ENCODE measurements at regions not wholly inside any gene's neighbourhood (a gene's known extent, or its start where the extent isn't known, plus 50 kb on each side); places are given as distances from the start of the nearest gene placed in this dataset.

- DNase-seq: no peak
These were observed 224.4 kb upstream of the HS6ST1 start for GRCh38 chr2:128543036-128543435.

- DNase-seq: no peak
These were observed 225.0 kb upstream of the HS6ST1 start for GRCh38 chr2:128543646-128544045.

GRCh38 chr2:128544321-128545037, 225.8 kb upstream of the HS6ST1 start:
- DNase-seq: no peak

GRCh38 chr2:128545085-128545484, 226.4 kb upstream of the HS6ST1 start:
- DNase-seq: no peak

- DNase-seq: no peak
These were observed 227.2 kb upstream of the HS6ST1 start for GRCh38 chr2:128545829-128546228.

DNA sequence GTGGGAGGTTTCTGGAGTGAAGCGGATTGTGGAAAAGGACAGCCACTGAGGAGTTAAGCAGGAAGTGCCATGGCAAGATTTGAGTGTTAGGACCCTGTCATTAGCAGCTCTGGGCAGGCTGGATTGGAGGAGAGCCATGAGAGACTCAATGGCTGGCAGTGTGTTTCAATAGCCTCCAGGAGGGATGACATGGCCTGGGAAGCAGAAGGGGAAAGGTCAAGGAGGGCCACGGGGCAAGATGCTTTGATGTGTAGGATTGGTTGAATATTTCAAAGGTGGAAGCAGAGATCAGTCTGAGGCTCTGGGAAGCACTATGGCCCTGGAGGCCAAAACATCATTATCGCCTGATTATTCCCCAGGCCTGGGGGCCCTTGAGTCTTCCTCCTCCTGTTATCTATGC, 229.0 kb upstream of the HS6ST1 start:
- DNase-seq: no peak

DNA sequence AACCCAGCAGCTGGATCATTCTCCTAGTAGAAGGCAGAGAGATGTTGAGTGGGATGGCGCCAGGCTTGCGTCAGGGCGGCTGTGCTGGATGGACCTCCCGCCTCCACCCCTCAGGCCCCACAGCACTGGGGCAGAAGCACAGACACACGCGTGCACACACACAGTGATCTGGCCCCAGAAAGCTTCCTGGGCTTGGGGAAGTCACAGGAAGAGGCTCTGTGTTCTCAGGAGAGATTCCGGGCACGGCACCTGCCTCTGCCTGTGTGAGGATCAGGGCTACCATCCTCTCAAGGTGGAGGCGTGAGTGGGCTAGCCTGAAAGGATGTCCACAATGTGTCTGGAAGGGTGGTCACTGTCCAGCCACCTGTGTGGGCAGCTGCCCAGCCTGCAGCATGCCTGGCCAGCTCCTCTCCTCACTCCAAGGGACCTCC, 229.8 kb upstream of the HS6ST1 start:
- no peak for DNase-seq

- DNase-seq: no peak
These were observed 230.4 kb upstream of the HS6ST1 start for GRCh38 chr2:128549094-128549493.

DNA sequence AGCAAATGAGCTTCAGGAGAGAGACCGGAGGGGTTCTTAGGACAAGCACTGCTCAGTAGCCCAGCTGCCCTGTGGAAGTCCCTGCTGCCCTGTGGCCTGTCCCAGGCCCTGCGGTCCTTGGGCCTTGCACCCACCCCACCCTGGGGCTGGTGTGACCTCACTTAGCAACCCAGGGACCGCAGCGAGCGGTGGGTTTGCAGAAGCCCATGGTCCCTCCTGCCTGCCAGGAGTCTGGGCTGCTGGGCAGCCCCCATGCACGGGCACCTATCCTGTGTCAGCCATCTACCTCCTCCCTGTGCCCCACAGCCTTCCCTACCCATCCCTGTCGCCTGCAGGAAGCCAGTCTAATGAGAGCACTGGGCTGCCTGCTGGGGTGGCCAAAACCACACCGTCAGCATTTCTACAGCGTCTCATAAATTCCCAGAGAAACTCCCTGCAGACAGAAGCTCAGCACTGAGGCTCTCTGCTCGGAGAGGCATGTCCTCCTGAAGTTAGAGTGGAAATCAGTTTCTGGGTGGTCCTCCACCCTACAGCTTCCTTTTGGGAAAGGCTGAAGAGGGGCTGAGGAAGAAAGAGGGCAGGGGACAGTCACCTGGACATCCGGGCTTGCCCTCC, 231.1 kb upstream of the HS6ST1 start:
- no peak for DNase-seq

- DNase-seq: no peak
These were observed 231.7 kb upstream of the HS6ST1 start for GRCh38 chr2:128550389-128550788.

DNA sequence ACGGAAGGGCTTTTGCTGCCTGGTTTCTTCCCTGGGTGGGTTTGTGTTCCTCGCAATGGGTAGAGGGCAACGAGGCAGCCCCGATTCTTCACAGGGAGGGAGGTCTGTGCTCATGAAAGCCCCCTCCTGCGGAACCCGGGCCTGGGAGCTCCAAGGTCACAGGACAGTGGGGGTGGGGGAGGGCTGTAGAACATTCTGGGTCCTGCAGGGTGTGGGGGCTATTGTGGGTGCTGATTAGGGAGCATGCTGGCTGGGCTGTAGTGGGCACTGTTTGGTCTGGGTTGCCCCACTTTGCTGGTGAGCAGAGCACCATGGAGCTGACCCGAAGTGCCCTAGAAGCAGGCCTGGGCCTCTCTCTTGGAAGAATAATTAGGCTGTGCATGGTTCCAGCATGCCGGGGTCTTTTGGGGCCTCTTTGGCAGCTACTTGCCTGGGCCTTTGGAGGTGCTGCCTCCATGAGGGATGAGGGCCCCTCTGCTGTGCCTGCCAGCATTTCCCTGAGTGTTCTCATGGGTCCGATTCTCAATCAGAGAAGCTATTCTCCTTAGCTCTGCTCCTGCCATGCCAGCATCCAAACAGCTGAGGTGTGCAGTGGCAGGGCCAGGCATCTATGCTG, 232.2 kb upstream of the HS6ST1 start:
- no peak for DNase-seq

DNA sequence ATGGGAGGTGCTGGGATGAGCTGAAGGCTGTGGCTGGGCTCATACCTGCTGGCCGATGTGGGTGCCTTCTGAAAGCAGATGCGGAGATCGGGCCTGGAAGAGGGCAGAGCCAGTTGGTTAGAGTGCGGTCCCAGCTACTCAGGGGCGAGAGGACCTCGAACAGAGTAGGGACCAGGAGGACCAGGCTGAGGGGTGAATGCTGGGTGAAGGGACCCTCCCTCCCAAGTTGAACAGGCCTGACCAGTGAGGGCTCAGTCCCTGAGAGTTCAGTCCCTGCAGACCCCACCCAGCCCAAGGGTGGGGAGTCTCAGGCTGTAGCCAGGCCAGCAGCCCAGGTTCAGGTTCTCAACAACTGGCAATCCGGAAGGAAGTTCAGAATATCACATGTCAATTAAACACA, 232.8 kb upstream of the HS6ST1 start:
- no peak for DNase-seq

DNA sequence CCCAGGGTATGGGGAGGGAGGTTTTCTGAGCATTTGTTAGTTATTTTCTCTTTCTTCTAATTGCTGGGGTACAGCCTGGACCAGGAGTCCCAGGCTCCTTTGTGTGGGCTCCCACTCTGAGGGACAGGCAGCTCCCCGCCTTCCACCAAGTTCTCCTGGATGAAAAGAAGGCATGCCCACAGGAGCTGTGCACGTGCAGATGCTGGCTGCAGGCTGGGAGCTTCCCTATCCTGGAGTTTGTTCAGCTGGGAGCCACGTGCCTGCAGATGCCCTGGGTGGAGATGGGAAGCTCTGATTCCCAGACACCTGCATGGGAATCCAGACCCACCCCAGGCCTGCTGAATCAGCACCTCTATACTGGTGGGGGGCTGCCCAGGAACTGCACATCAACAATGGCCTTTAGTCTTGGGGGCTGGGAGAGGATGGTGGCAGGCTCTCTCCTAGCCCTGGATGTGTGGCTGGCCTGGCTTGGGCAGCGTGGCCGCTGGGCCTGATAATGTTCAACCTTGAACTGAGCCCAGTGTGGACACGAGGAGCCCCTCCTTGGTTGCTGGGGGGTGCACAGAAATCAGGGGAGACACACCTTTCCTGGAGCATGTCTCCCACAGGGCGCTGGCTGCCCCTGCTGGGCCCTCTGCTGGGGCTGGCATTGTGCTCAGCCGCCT, 233.6 kb upstream of the HS6ST1 start:
- DNase-seq: no peak

- no peak for DNase-seq
These were observed 234.3 kb upstream of the HS6ST1 start for GRCh38 chr2:128552806-128553551.

DNA sequence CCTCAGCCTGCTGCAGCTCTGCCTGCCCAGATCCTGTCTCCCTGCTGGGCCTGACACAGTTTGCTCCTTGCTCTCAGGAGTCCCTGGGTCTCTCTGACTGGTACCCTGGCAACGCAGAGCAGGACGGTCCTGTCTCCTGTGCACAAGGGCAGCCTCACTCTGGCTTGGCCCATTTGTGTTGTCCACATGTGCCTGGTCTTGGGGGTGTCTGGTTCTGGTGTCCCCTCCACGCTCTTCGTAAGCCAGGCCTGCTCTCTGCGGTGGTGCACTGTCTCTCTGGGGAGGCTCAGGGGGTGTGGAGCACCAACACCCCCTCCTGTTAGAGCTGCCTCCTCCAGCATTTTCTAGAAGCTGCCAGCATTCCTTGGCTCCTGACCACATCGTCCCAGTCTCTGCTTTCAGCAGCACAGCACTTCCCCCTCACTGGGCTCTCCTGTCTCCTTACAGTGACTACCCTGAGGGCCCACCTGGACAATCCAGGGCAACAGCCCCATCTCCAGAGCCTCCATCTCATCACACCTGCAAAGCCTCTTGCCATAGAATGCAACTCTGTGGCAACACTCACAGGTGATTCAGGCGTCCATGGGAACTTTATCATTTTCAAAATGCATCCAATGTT, 235.6 kb upstream of the HS6ST1 start:
- DNase-seq: no peak

DNA sequence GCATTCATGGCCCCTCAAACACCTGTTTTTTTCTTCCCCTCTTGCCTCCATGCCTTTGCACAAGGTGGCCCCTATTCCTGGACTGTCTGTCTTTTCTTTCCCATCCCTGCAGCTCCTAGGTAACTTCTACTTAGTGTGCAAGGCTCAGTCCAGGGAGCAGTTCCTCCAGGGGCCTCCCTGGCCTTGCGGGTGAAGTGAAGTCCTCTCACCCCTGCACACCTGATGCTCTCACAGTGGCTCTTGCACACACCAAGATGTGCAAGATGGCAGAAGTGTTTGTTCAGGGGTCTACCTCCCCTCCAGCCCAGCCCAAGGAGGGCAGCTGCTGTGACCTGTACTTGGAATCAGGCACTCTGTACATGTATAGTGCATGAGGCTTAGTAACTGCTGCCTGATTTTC, 236.8 kb upstream of the HS6ST1 start:
- DNase-seq: no peak

DNA sequence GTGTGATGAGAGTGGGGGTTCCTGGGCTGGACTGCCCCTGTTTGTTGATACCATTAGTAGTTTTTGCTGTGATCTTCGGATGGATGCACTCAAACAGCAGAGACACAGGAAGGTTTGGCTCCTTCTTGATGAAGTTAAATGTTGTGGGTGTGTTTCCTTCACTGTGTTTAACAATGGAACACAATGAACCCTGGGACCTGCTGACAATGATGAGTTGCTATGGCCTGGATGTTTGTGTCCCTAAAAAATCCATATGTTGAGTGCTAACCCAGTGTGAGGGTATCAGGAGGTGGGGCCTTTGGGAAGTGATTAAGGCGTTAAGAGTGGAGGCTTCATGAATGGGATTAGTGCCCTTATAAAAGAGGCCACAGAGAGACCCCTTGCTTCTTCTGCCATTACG, 237.4 kb upstream of the HS6ST1 start:
- no peak for DNase-seq

- no peak for DNase-seq
These were observed 238.0 kb upstream of the HS6ST1 start for GRCh38 chr2:128556633-128557032.

DNA sequence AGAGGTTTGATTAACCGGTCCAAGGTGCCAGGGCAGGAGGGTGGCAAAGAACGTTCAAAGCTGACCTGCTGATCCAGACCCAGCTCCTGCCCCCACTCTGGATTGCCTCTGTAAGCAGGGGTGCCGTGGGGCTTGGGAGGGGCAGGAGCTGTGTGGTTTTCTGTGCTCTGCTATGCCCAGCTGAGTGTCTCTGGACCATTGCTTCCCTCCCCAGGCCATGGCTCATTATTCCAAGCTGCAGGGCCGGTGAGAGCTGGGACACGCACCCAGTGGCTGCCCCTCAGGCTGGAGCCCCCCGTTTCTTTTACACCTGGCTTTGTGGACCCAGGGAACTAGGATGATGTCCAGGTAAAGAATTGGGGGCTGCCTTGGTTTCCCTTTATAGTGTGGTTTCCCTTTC, 238.4 kb upstream of the HS6ST1 start:
- no peak for DNase-seq

GRCh38 chr2:128557831-128558241, 239.2 kb upstream of the HS6ST1 start:
- DNase-seq: no peak

GRCh38 chr2:128558441-128558840, 239.8 kb upstream of the HS6ST1 start:
- no peak for DNase-seq

GRCh38 chr2:128558895-128559532, 240.3 kb upstream of the HS6ST1 start:
- no peak for DNase-seq

All from cerebellar nuclear complex (tissue), 1 donor.